B cell (primary cell): ENCODE measurements at regions not wholly inside any gene's neighbourhood (a gene's known extent, or its start where the extent isn't known, plus 50 kb on each side); places are given as distances from the start of the nearest gene placed in this dataset.

Experiments
- ATAC-seq: fragments of 200-7000 bp; cut with Tn5 transposase; one replicate; pipeline ENCODE4 v1.10.0; 2021; ENCODE audit warnings: low read depth, mild to moderate bottlenecking, moderate number of reproducible peaks, moderate library complexity
- CTCF ChIA-PET: fragments of 350-600 bp; sonication (Branson Sonifier 250); formaldehyde crosslinking; loops from one replicate; lab custom pipeline; 2021; ENCODE audit warnings: antibody characterized with exemption, inconsistent platforms; lab: Charles Lee
- POLR2A ChIA-PET: fragments of 350-600 bp; sonication (Branson Sonifier 250); formaldehyde crosslinking; loops from one replicate; lab custom pipeline; 2021; ENCODE audit warnings: antibody characterized with exemption; lab: Charles Lee
- DNase-seq: peaks from one replicate; pipeline ENCODE4 v3.0.0; 2013
- H2AFZ ChIP-seq: 2 replicates; pipeline ENCODE4 v1.6.1; 2012; ENCODE audit warnings: mild to moderate bottlenecking, low read depth, low read length; ENCODE audit not compliant: insufficient read depth, poor library complexity, severe bottlenecking
- H3K27ac ChIP-seq, 2 donors: 1 replicate in 1 of 2; 2 replicates in 1 of 2; pipeline ENCODE4 v1.5.1; 2012 to 2013; ENCODE audit warnings: low read length in 2 of 2, mild to moderate bottlenecking in 2 of 2, moderate library complexity in 1 of 2
- H3K27me3 ChIP-seq, 4 experiments: fragments of 200-600 bp in 1 of 4; sonication (generic) in 1 of 4; replicated peaks in 1 of 4; 1 replicate in 2 of 4; 2 replicates in 2 of 4; pipeline versions ENCODE4 v1.6.1 to v1.7.0; 2013 to 2016; ENCODE audit warnings: low read length in 3 of 4, mild to moderate bottlenecking in 2 of 4, mixed read lengths in 1 of 4, moderate library complexity in 1 of 4; ENCODE audit not compliant: insufficient read depth in 4 of 4, control insufficient read depth in 3 of 4; ENCODE audit errors: control extremely low read depth in 1 of 4
- H3K36me3 ChIP-seq, 2 experiments: replicated peaks in 1 of 2; 1 replicate in 1 of 2; 2 replicates in 1 of 2; pipeline versions ENCODE4 v1.6.1 to v1.7.1; 2013; ENCODE audit warnings: low read length in 1 of 2; ENCODE audit not compliant: insufficient read depth in 2 of 2, control insufficient read depth in 1 of 2; ENCODE audit errors: control extremely low read depth in 1 of 2, extremely low read depth in 1 of 2
- H3K4me1 ChIP-seq, 2 donors: fragments of 200-600 bp in 1 of 2; sonication (generic) in 1 of 2; 1 replicate in 1 of 2; 2 replicates in 1 of 2; pipeline versions ENCODE4 v1.5.1 to v1.6.1; 2013 to 2017; ENCODE audit warnings: low read length in 2 of 2; ENCODE audit not compliant: control insufficient read depth in 2 of 2, insufficient read depth in 2 of 2
- H3K4me2 ChIP-seq: replicated peaks from 2 replicates; pipeline ENCODE3; 2012; ENCODE audit warnings: mild to moderate bottlenecking, low read depth, low read length; ENCODE audit not compliant: poor library complexity, severe bottlenecking
- H3K4me3 ChIP-seq, 5 experiments: fragments of 200-600 bp in 1 of 5; sonication (generic) in 1 of 5; 1 replicate in 3 of 5; 2 replicates in 2 of 5; pipeline versions ENCODE4 v1.5.1 to v1.7.0; 2011 to 2016; ENCODE audit warnings: low read length in 4 of 5, mild to moderate bottlenecking in 4 of 5, low read depth in 2 of 5, control low read depth in 1 of 5, moderate library complexity in 1 of 5; ENCODE audit not compliant: insufficient read depth in 1 of 5; ENCODE audit errors: control extremely low read depth in 1 of 5, extremely low read depth in 1 of 5
- H3K79me2 ChIP-seq: fragments of 200-600 bp; sonication (generic); one replicate; pipeline ENCODE4 v1.6.0; 2016; ENCODE audit warnings: low read length; ENCODE audit not compliant: control insufficient read depth, insufficient read depth
- H3K9ac ChIP-seq: fragments of 200-600 bp; sonication (generic); 2 replicates; pipeline ENCODE4 v1.6.1; 2017; ENCODE audit warnings: mild to moderate bottlenecking, low read length, moderate library complexity
- H3K9me3 ChIP-seq, 3 donors: one replicate each; pipeline versions ENCODE4 v1.6.1 to v1.7.1; 2013; ENCODE audit warnings: low read length in 2 of 3; ENCODE audit not compliant: control insufficient read depth in 2 of 3, insufficient read depth in 1 of 3; ENCODE audit errors: control extremely low read depth in 1 of 3
- H4K20me1 ChIP-seq: 2 replicates; pipeline ENCODE4 v1.6.0; 2012; ENCODE audit warnings: mild to moderate bottlenecking, low read length; ENCODE audit not compliant: insufficient read depth, control insufficient read depth, poor library complexity, severe bottlenecking
- H3K27ac Mint-ChIP-seq: one replicate; pipeline ENCODE4 v1.8.0; 2021; ENCODE audit warnings: mixed read lengths
- H3K27me3 Mint-ChIP-seq: one replicate; pipeline ENCODE4 v1.8.0; 2021; ENCODE audit warnings: mixed read lengths
- H3K4me1 Mint-ChIP-seq: one replicate; pipeline ENCODE4 v1.8.0; 2021; ENCODE audit warnings: mixed read lengths
- H3K4me3 Mint-ChIP-seq: one replicate; pipeline ENCODE4 v1.8.0; 2021; ENCODE audit warnings: mixed read lengths
- H3K9me3 Mint-ChIP-seq: one replicate; pipeline ENCODE4 v1.8.0; 2022; ENCODE audit warnings: mixed read lengths; ENCODE audit not compliant: insufficient read depth
- CTCF ChIP-seq: fragments of 200-600 bp; IDR thresholded peaks from one replicate; pipeline ENCODE4 v1.8.0; 2022; ENCODE audit warnings: antibody characterized with exemption, mild to moderate bottlenecking
- EZH2 ChIP-seq: IDR thresholded peaks from 2 replicates; pipeline ENCODE4 v1.6.1; 2012; ENCODE audit warnings: borderline replicate concordance, low read depth, mild to moderate bottlenecking, moderate library complexity, low read length; ENCODE audit not compliant: insufficient read depth, poor library complexity, severe bottlenecking
- WGBS: methylation state at CpG from one replicate; pipeline ENCODE4 v1.1.5; 2013; ENCODE audit warnings: missing lambda C conversion rate; ENCODE audit not compliant: insufficient coverage; 5-methylcytosine and 5-hydroxymethylcytosine counted together
- intact Hi-C: fragments of 100-400 bp; cut with micrococcal nuclease; formaldehyde crosslinking; loops from one replicate; pipeline ENCODE4 v1.10.0; 2022

- Histone ChIP-seq H3K4me1 (peaks cover 4 to 9% of the 10 kb centered on the region in 2 donors), H3K27ac (no peak overlapping the region), H2AFZ (no peak overlapping the region), H3K79me2 (no peaks in the 10 kb centered on the region), H3K9ac (no peak overlapping the region), H3K4me2 (no peak overlapping the region), H3K36me3 (no peaks in the 10 kb centered on the region), H3K9me3 (no peaks in the 10 kb centered on the region), H3K27me3 (peaks cover 0 to 3% (median 0%) of the 10 kb centered on the region in 4 experiments), H3K4me3 (no peak overlapping the region), H4K20me1 (no peaks in the 10 kb centered on the region)
- H3K4me3 Mint-ChIP-seq = no peak overlapping the region
- H3K27me3 Mint-ChIP-seq = no peaks in the 10 kb centered on the region
- DNase-seq (no peak), ATAC-seq (no peak)
- TF ChIP-seq EZH2 (no peak), CTCF (no peak)
- ChIA-PET POLR2A (no interaction called here), CTCF (interaction anchor here (0.8 kb wide), 1 partner anchor 966 kb away, joined by 3 read pairs; no protein-coding TSS in a partner anchor)
- H3K9me3 Mint-ChIP-seq = no peaks in the 10 kb centered on the region
- H3K4me1 Mint-ChIP-seq = peaks cover 13% of the 10 kb centered on the region
- H3K27ac Mint-ChIP-seq = no peak overlapping the region
- 57% methylated on average over 20 of the region's 28 CpGs for WGBS
- intact Hi-C loops = no loop called here
These were observed 178.4 kb downstream of the ARHGAP12 start for GRCh38 chr10:31749981-31750840.

- POLR2A ChIA-PET = no interaction called here
- no peak overlapping the region for H3K4me3 Mint-ChIP-seq
- no peak for DNase-seq
These were observed 179.3 kb downstream of the ARHGAP12 start for GRCh38 chr10:31749301-31749700.

More at GRCh38 chr10:31749301-31749700, 179.3 kb downstream of the ARHGAP12 start:
- H3K79me2 ChIP-seq = no peaks in the 10 kb centered on the region
- H3K27me3 Mint-ChIP-seq = no peaks in the 10 kb centered on the region
- no peaks in the 10 kb centered on the region for H3K36me3 ChIP-seq
- H3K9me3 ChIP-seq = no peaks in the 10 kb centered on the region
- H3K27ac ChIP-seq = no peak overlapping the region
- 83% methylated on average over 13 of the region's 13 CpGs for WGBS
- no peak for TF ChIP-seq EZH2
- no peak for TF ChIP-seq CTCF
- H2AFZ ChIP-seq = no peak overlapping the region
- ATAC-seq = no peak
- H3K9ac ChIP-seq = no peak overlapping the region
- no peaks in the 10 kb centered on the region for H3K9me3 Mint-ChIP-seq
- H3K4me1 ChIP-seq = peaks cover 4 to 9% of the 10 kb centered on the region in 2 donors
- intact Hi-C loops = no loop called here
- no peaks in the 10 kb centered on the region for H4K20me1 ChIP-seq
- no peak overlapping the region for H3K4me2 ChIP-seq
- peaks cover 13% of the 10 kb centered on the region for H3K4me1 Mint-ChIP-seq
- H3K27me3 ChIP-seq = peaks cover 0 to 3% (median 0%) of the 10 kb centered on the region in 4 experiments
- no peak overlapping the region for H3K27ac Mint-ChIP-seq
- no peak overlapping the region for H3K4me3 ChIP-seq
- CTCF ChIA-PET = no interaction called here
